Glutamatergic neuron (in vitro differentiated cells): ENCODE measurements at regions not wholly inside any gene's neighbourhood (a gene's known extent, or its start where the extent isn't known, plus 50 kb on each side); places are given as distances from the start of the nearest gene placed in this dataset.
A peak's percentile ranks its signal among the peaks of the same experiment; 100 is the strongest.

Experiments
- DNase-seq: peaks from one replicate; pipeline ENCODE4 v3.0.0; 2022
- H3K27ac Mint-ChIP-seq: one replicate; pipeline ENCODE4 v1.8.0; 2020; ENCODE audit warnings: mild to moderate bottlenecking, mixed read lengths, inconsistent platforms; ENCODE audit not compliant: unreplicated experiment
- H3K27me3 Mint-ChIP-seq: one replicate; pipeline ENCODE4 v1.8.0; 2020; ENCODE audit warnings: mild to moderate bottlenecking, moderate library complexity, mixed read lengths, inconsistent platforms; ENCODE audit not compliant: unreplicated experiment
- H3K36me3 Mint-ChIP-seq: one replicate; pipeline ENCODE4 v1.8.0; 2020; ENCODE audit warnings: mild to moderate bottlenecking, mixed read lengths, inconsistent platforms; ENCODE audit not compliant: unreplicated experiment
- H3K4me1 Mint-ChIP-seq: one replicate; pipeline ENCODE4 v1.8.0; 2020; ENCODE audit warnings: mild to moderate bottlenecking, low read depth, mixed read lengths, inconsistent platforms; ENCODE audit not compliant: unreplicated experiment
- H3K4me3 Mint-ChIP-seq: one replicate; pipeline ENCODE4 v1.8.0; 2020; ENCODE audit warnings: mild to moderate bottlenecking, mixed read lengths, inconsistent platforms; ENCODE audit not compliant: unreplicated experiment
- H3K9me3 Mint-ChIP-seq: one replicate; pipeline ENCODE4 v1.8.0; 2020; ENCODE audit warnings: mild to moderate bottlenecking, moderate library complexity, mixed read lengths, inconsistent platforms; ENCODE audit not compliant: unreplicated experiment
- CTCF ChIP-seq: fragments of 200-600 bp; sonication (generic); IDR thresholded peaks from one replicate; pipeline ENCODE4 v1.5.0; 2021; ENCODE audit not compliant: partially characterized antibody, unreplicated experiment

DNA sequence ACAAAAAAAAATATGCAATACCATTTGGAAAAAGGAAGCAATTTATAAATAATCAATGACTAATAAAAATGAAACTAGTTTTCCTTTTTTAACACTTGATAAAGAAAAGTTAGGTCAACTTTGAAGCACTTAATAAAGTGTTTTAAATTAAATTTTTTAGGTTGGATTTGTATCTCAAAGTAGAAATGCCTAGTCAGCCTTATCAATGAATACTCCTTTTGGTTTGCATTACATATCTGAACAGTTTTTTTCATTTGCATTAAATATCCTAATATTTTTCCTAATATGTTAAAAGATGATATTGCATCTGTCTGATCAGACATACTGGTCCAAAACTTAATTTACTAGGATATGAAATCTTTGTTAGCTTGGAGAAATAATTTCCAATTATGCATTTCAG lies 155.8 kb upstream of the ZFP42 start:
- Mint-ChIP-seq H3K27ac (no peak overlapping the region), H3K4me3 (no peak overlapping the region), H3K9me3 (peaks cover 4% of the 10 kb centered on the region), H3K4me1 (peaks cover 5% of the 10 kb centered on the region), H3K36me3 (peaks cover 5% of the 10 kb centered on the region), H3K27me3 (peaks cover 1% of the 10 kb centered on the region)
- no peak for DNase-seq
- no peak for TF ChIP-seq CTCF

GRCh38 chr4:187840814-187841213 lies 154.8 kb upstream of the ZFP42 start:
- Mint-ChIP-seq H3K4me3 (no peak overlapping the region), H3K27me3 (peaks cover 1% of the 10 kb centered on the region), H3K9me3 (peaks cover 4% of the 10 kb centered on the region), H3K36me3 (peaks cover 5% of the 10 kb centered on the region), H3K4me1 (peaks cover 5% of the 10 kb centered on the region), H3K27ac (peak overlapping the region; percentile 71)
- no peak for TF ChIP-seq CTCF
- no peak for DNase-seq

GRCh38 chr4:187849556-187850225 lies 145.9 kb upstream of the ZFP42 start:
- Mint-ChIP-seq H3K4me3 (peak overlapping the region; percentile 8), H3K27me3 (peaks cover 2% of the 10 kb centered on the region), H3K36me3 (peaks cover 5% of the 10 kb centered on the region), H3K27ac (peak overlapping the region; percentile 34), H3K4me1 (peaks cover 15% of the 10 kb centered on the region), H3K9me3 (peaks cover 3% of the 10 kb centered on the region)
- peak; percentile 63 for DNase-seq
- TF ChIP-seq CTCF, result no peak

- Mint-ChIP-seq H3K4me1 (no peaks in the 10 kb centered on the region), H3K36me3 (peaks cover 10% of the 10 kb centered on the region), H3K4me3 (no peak overlapping the region), H3K27ac (no peak overlapping the region), H3K27me3 (no peaks in the 10 kb centered on the region), H3K9me3 (peaks cover 6% of the 10 kb centered on the region)
- TF ChIP-seq CTCF, result no peak
- DNase-seq, result no peak
Measured at GRCh38 chr4:187865914-187866313, 129.7 kb upstream of the ZFP42 start.

- H3K27me3 Mint-ChIP-seq, result no peaks in the 10 kb centered on the region
- H3K36me3 Mint-ChIP-seq, result peaks cover 7% of the 10 kb centered on the region
- no peak overlapping the region for H3K27ac Mint-ChIP-seq
- DNase-seq, result no peak
- H3K9me3 Mint-ChIP-seq, result peaks cover 2% of the 10 kb centered on the region
- no peak for TF ChIP-seq CTCF
- H3K4me1 Mint-ChIP-seq, result peaks cover 2% of the 10 kb centered on the region
- no peak overlapping the region for H3K4me3 Mint-ChIP-seq
Measured at GRCh38 chr4:187883049-187883448, 112.5 kb upstream of the ZFP42 start.
